GM21515 (cell line): ENCODE measurements at regions not wholly inside any gene's neighbourhood (a gene's known extent, or its start where the extent isn't known, plus 50 kb on each side); places are given as distances from the start of the nearest gene placed in this dataset.
"Not testable (repeated sequence)": the region's sequence is repeated elsewhere in the genome, so short reads cannot be mapped to it uniquely, and the experiment has no call there.

ENCODE experiments used
- ATAC-seq: cut with Tn5 transposase; IDR thresholded peaks from one replicate; pipeline ENCODE4 v1.9.1; 2021; ENCODE audit not compliant: unreplicated experiment

DNA sequence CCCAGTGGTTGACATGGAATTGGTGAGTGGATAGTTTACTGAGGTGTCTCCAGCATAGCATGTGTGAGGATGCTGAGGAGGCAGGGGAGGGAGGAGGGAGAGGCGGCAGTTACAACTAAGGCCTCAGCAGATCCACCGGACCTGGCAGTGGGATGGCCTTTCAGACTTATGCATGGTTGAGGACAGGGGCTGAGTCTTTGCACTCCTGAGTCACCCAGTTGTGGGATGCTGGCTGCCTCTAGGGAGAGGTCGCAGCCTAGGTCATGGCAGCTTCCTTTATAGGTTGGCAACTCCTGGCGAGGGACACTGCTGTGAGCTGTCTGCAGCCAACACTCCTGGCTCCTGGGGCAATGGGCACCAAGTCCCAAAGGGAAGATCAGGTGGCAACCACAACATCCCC, 380.3 kb downstream of the PREX1 start:
- no peak for ATAC-seq

DNA sequence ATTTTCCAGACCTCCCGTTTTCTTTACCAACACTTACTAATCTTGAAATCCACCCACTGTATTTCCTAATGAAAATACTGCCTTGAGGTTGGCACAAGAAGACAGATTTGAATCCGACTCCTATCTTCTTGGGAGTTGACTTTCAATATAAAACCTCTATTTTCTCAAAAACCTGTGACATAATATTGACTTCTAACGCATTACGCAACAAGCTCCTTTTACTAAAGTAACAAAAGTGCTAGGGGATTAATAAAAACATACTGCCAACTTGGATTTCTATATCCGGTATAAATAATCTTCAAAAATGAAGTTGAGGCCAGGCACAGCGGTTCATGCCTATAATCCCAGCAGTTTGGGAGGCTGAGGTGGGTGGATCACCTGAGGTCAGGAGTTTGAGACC, 382.0 kb downstream of the PREX1 start:
- no peak for ATAC-seq

DNA sequence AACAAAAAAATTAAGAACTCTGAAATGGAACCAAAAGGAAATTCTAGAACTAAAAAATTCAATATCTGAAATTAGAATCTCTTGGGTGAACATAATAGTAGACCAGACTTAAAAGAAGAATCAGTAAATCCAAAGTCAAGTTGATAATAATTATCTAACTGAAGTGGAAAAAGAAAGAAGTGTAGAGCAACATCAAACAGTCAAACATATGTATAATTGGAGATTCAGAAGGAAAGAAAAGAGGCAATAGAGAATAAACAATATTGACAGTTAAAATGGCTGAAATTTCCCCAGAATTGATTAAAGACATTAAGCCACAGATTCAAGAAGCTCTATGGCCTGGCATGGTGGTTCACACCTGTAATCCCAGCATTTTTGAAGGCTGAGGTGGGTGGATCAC, 383.6 kb downstream of the PREX1 start:
- ATAC-seq: no peak

DNA sequence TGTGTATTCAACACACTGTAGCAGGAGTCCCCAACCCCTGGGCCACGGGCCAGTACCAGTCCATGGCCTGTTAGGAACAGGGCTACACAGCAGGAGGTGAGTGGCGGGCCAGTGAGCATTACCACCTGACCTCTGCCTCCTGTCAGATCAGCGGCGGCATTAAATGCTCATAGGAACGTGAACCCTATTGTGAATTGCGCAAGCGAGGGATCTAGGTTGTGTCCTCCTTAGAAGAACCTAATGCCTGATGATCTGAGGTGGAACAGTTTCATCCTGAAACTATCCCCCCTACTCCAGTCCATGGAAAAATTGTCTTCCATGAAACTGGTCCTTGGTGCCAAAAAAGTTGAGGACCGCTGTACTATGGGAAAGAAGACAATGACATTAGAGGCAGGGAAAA, 386.9 kb downstream of the PREX1 start:
- no peak for ATAC-seq

DNA sequence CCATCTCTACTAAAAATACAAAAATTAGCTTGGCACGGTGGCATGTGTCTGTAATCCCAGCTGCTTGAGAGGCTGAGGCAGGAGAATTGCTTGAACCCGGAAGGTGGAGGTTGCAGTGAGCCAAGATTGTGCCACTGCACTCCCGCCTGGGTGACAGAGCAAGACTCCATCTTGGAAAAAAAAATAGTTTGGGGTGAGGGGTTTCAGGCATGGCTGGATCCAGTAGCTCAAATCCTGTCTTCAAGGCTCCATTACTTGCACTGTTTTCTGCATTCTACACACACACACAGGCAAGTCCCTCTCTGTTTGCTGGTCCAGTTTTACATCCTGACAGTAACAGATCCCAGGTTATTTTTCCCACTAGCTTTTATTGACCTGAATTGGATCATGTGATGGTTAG, 387.5 kb downstream of the PREX1 start:
- not testable (repeated sequence) for ATAC-seq

DNA sequence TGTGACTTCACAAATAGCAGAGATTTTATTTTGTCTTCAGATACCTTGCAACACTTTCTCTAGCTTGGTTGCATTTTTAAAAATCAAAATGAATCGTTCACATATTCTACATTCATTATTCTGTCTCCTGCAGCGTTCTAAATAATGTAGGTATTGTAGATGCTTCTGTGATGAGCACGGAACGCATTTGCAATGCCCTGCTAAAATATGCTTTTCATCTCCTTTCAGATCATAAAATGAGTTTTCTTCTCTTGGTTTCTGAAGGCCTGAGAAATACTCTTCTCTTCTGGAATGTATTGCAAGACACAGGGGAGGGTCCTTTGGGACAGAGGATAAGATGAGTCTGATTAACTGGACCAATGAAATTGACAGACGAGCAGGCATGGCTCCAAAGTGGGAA, 390.7 kb downstream of the PREX1 start:
- ATAC-seq: no peak

DNA sequence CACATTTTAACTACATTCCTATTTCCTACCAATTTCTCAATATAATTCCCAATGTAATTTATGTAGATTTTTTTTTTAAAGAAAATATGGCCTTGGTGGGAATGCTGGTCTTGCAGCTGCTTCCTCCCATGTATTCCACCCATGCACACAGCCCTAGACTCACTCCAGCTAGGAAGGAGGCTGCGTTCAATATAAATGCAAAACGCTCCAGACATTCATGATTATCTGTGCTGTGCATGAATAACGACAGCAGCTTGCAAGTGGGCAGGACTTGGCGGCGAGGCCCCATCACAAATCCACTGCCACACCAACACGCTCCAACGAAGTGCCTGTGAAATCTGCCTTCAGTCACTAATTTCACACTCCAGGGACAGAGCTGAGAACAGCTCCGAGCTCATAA, 391.2 kb downstream of the PREX1 start:
- ATAC-seq: not testable (repeated sequence)

DNA sequence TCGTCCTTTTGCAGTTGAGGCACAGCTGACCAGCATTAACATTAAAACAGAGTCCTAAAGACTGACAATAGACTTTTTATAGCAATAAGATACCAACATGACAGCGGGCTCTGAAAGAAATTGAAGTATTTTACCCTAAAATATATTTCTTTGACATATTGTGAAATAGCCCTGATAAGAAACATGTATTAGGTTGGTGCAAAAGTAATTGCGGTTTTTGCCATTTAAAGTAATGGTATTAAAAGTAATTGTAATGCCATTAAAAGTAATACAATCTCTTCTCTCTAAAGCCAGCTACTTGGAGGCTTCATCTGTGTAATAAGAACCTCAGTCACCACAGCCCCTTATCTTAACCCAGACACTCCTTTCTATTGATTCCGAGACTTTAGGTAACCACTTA, 394.6 kb downstream of the PREX1 start:
- ATAC-seq: no peak

DNA sequence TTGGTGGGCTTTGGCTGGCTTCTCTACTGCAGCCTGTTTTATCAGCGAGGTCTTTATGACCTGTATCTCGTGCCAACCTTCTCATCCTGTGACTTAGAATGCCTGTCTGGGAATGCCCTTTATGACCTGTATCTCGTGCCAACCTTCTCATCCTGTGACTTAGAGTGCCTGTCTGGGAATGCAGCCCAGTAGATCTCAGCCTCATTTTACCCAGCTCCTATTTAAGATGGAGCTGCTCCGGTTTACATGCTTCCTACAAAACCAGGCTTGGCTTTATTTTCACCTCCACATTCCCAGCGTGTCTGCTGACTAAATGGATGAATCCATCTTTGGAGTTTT, 395.3 kb downstream of the PREX1 start:
- ATAC-seq: no peak

DNA sequence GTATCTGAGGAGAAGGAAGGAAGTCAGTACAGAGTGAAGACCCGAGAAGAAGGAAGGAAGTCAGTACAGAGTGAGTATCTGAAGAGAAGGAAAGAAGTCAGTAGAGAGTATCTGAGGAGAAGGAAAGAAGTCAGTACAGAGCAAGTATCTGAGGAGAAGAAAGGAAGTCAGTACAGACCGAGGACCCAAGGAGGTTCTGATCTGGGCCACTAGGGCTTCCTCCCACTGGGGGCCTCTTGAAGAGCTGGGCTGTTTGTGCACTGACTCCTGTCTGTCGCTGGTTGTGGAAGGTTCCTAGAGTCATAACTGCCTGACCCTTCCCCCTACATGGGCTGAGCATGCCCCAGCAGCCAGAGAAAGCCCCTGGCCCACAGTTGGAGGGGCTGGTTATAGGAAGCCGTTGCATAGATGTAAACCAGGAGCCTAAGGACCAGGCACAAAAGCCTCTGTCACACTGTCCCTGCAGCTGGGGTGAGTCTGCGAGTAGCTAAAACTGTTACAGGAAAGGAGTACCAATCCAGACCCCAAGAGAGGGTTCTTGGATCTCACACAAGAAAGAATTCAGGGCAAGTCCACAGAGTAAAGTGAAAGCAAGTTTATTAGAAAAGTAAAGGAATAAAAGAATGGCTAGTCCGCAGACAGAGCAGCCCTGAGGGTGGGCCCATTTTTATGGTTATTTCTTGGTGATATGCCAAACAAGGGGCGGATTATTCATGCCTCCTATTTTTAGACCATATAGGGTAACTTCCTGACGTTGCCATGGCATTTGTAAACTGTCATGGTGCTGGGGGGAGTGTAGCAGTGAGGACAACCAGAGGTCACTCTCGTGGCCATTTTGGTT, 395.9 kb downstream of the PREX1 start:
- no peak for ATAC-seq

DNA sequence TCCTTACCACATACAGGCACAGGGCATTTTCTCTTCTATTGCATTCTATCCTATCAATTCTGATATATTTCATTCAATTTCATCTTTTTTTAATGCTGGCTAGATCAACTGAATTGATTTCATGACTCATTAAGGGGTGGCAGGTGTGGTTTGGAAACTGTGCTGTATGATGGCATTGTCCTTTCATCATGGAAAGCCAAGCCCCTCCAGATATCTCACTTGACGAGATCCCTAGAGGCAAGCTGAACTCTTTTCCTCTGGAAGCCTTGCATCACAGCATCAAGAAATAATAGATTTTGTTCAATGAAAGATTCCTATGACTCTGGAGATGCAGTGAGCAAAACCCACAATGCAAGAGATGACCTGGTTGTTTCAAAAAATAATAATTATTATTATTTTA, 401.2 kb downstream of the PREX1 start:
- no peak for ATAC-seq

DNA sequence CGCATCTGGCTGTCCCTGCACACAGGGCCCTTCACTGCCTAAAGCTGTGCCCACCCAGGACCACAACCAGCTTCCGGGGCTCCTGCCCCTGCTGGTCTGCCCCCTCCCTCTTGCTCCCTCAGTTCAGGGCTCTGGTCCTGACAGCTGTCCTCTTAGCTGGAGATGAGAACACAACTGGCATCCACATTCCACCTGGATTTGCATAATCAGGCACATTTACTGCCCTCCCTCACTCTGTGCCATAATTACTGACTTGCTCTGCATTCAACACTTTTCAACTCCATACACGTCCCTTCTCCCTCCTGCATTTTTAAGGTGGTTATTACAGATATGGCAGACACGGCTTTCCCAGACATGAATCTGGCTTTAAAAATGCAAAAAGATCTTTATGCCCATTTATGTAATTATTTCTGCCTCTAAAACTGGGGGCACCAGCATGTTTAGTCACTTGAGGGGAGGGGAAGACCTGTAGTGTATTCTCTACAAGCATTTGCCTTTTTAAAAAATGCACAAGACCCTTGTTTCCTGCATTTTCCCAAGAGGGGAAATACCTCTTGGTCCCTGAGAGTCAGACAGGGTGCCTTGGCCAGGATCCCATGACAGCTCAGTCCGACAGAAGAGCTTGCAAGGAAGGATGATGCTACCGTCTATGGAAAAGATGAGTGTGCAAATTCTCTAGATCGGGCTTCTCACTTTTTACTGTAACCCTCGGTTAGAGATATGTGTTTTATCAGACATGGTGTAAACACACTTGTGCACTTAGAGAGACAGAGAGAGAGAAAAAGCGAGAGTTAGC, 401.8 kb downstream of the PREX1 start:
- no peak for ATAC-seq

DNA sequence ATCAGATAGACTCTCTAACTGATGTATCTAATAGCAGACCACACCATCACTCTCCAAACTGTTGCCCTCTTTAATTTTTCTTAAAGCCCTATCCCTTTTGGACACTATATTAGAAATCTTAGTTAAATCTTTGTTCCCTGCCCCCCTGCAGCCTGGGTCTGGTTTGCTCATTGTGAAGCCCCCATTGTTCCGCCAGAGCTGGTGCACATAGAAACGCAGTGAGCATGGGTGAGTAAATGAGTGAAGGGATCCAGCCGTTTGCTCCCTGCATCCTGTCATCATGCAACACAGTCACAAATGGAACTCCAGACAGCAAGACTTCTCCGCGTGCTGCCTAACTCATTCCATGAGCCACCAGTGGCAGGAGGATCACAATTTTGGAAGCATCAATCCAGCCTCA, 402.5 kb downstream of the PREX1 start:
- no peak for ATAC-seq

DNA sequence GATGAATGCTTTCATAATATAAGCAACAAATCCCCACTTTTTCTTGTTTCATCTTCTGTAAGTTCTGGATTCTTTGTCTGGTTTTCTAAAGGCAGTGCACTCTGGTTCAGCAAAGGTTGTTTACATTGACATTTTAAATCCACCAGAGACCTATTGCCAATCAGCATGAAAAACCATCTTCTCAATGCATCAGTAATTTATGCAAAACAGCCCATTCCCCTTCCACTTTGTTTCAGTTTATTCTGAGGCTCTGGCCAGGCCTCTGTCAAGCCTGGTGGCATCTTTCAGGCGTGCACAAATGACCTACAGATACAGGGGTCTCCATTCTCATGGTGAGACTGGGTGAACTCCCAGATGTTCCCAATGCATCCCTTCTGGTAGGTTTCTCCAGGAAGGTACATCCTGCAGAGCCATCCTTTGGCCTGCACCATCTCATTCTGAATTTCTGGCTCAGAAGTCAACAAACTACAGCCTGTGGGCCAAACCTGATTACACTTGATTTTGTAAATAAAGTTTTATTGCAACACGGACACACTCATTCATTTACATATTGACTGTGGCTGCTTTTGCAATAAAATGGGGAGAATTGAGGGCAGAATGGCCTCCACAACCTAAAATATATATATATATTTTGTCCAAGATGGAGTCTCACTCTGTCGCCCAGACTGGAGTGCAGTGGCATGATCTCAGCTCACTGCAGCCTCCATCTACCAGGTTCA, 405.4 kb downstream of the PREX1 start:
- ATAC-seq: no peak

DNA sequence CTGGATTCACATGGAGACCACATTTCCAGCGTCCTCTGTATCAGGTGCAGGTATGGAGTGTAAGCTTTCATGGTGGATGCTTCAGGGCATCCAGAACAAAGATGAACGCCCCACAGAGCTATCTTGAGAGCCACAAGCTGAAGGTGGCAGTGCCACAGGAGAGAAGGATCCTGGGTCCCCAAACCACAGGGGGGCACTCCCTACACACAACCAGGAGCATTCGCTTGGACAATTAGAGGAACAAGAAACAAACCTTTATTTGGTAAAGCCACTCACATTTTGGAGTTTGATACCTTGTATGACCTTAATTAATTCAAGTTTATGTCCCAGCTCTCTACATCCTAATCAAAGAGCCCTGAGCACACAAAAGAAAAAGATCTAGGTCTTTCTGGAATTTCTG, 406.3 kb downstream of the PREX1 start:
- no peak for ATAC-seq

DNA sequence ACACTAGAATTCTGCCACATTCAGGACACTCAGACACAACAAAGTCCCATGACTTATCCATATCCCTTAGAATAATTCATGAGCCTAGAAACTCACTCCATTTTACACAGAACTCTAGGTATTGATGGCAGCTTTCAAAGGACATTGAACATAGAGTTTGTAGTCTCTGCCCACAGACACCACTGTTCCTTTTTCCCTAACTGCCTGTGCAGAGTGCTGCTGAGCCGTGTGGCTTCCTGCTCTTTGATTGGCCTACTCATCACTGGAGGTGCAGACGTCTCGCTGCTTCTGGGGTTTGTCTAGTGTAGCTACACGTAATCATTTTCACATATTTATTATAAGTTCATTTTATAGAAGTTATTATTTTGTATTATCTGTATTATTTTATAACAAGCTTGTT, 407.6 kb downstream of the PREX1 start:
- no peak for ATAC-seq

DNA sequence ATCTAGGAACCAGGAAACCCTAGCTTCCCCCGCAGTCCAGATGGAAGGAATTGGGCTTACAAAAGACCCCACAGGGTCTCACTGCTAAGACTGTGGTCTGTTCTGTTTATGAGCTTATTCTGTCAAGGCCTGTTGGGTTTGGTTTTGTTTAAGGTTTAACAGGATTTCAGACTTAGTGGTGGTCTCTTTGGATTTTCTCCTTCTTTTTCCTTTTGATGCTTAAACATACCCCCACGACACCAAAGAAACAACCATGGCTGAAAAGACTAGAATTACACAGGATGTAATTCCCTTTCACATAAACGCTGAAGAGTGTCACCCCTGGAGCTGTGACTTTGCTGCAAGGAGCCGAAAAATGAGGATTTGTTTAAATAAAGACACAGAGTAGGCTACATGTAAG, 408.6 kb downstream of the PREX1 start:
- ATAC-seq: no peak

DNA sequence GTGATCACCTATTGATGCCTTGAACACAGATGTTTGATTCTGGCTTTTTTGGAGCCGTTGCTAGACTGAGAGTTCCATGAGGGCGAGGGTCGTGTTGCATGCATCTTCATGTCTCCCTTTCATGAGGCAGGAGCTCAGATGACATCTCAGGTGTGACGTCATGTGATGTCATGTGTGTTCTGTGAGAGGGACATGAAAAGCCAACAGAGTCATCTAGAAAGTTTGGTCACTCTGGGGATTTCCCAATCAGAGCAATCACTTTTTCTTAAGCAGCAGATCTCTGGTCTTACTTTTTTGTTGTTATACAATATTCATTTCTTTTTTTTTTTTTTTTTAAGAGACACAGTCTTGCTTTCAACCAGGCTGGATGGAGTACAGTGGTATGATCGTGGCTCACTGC, 411.8 kb downstream of the PREX1 start:
- ATAC-seq: no peak

DNA sequence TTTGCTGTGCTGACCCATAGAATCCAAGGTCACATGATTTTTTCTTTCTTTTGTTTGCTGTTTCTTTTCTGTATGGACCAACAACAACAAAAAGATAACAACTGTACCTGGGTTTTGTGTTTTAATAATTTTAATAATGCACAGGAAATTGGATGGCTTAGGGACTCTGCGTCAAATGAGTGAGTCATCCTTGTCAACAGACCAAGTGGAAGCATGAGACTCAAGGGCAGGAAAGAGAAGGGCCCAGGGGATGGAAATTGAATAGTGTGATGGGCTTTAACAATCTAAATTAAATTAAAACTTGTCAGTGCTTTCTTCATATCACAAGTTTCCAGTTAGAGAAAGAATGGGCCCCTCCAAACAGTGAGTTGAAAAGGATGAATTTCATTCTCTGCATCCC, 413.0 kb downstream of the PREX1 start:
- ATAC-seq: no peak

DNA sequence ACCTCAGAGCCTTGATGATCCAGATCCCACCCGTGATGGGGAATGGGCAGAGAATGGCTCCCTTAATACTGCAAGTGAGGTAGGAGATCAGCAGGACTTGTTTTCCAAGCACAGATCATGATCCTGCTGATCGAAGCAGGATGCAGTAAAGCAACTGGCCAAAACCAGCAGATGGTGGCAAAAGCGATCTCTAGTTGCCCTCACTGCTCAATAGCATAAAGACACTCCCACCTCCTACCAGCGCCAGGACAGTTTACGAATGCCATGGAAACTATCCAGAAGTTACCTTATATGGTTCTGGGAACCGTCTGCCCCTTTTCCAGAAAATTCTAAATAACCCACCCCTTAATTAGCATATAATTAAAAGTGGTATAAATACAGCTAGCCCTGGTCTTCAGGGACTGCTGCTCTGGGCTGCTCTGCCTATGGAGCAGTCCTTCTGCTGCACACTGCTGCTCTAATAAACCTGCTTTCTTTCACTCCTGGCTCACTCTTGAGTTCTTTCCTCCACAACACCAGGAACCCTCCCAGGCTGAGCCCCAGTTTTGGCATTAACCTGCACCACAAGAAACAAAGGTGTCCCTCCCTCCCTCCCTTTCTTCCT, 415.8 kb downstream of the PREX1 start:
- ATAC-seq: no peak

DNA sequence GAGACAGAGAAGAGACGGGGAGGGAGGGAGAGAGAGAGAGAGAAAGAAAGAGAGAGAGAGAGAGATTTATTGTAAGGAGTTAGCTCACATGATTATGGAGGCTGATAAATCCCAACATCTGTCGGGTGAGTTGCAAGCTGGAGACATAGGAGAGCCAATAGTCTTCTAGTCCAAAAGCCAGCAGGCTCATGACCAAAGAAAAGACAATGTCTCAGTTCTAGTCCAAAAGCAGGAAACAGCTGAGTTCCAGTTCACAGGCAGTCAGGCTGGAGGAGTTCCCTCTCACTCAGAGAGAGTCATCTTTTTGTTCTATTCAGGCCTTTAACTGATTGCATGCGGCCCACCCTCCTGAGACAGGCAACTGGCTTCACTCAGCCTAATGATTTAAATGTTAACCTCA, 416.6 kb downstream of the PREX1 start:
- no peak for ATAC-seq
